Upper lobe of left lung (tissue), 4 donors: ENCODE measurements at regions not wholly inside any gene's neighbourhood (a gene's known extent, or its start where the extent isn't known, plus 50 kb on each side); places are given as distances from the start of the nearest gene placed in this dataset.

ENCODE experiments used
- EP300 ChIP-seq, 4 donors: sonication (generic); formaldehyde crosslinking; IDR thresholded peaks; one replicate each; pipeline ENCODE4 v1.5.1; 2017; ENCODE audit warnings: antibody characterized with exemption in 4 of 4, control low read depth in 2 of 4
- POLR2A ChIP-seq, 4 donors: fragments of 450-650 bp; IDR thresholded peaks; one replicate each; pipeline ENCODE4 v1.5.1; 2016 to 2017; ENCODE audit warnings: antibody characterized with exemption in 4 of 4, mild to moderate bottlenecking in 2 of 4
- POLR2AphosphoS5 ChIP-seq, 2 donors: sonication (generic); formaldehyde crosslinking; IDR thresholded peaks; one replicate each; pipeline ENCODE4 v1.5.1; 2017; ENCODE audit warnings: antibody characterized with exemption in 2 of 2
- TF ChIP-seq, protein P1 (sequence below), 6 experiments: fragments of 450-650 bp in 4 of 6; fragments of 200-600 bp in 2 of 6; sonication (generic) in 2 of 6; IDR thresholded peaks; one replicate each; pipeline ENCODE4 v1.5.1; 2016 to 2019; ENCODE audit warnings: antibody characterized with exemption in 6 of 6

DNA sequence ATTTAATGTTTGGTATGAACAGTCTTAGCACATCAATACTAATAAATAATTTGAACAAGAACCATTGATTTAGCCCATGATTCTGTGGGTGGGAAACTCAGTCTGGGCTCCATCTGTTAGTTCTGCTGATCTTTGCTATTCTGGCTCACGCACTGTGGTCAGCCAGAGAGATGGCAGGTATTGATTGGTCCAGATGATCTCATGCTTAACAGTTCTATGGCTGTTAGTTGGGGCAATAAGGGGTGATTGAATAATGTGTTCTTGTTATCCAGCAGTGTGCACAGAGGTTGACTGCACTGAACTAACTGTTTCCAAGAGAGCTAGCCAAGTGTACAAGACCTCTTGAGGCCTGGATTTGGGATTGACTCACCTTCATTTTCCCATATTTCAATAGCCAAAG lies 824.3 kb downstream of the SEMA5A start:
- no peak for TF ChIP-seq POLR2A (IDR thresholded peaks at IDR 0.05)
- TF ChIP-seq, protein P1, sequence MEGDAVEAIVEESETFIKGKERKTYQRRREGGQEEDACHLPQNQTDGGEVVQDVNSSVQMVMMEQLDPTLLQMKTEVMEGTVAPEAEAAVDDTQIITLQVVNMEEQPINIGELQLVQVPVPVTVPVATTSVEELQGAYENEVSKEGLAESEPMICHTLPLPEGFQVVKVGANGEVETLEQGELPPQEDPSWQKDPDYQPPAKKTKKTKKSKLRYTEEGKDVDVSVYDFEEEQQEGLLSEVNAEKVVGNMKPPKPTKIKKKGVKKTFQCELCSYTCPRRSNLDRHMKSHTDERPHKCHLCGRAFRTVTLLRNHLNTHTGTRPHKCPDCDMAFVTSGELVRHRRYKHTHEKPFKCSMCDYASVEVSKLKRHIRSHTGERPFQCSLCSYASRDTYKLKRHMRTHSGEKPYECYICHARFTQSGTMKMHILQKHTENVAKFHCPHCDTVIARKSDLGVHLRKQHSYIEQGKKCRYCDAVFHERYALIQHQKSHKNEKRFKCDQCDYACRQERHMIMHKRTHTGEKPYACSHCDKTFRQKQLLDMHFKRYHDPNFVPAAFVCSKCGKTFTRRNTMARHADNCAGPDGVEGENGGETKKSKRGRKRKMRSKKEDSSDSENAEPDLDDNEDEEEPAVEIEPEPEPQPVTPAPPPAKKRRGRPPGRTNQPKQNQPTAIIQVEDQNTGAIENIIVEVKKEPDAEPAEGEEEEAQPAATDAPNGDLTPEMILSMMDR (IDR thresholded peaks at IDR 0.05): no peak
- no peak for TF ChIP-seq POLR2AphosphoS5 (IDR thresholded peaks at IDR 0.05)
- TF ChIP-seq EP300 (IDR thresholded peaks at IDR 0.05): no peak
